ENCODE measurements at regions not wholly inside any gene's neighbourhood (a gene's known extent, or its start where the extent isn't known, plus 50 kb on each side); places are given as distances from the start of the nearest gene placed in this dataset.

DNA sequence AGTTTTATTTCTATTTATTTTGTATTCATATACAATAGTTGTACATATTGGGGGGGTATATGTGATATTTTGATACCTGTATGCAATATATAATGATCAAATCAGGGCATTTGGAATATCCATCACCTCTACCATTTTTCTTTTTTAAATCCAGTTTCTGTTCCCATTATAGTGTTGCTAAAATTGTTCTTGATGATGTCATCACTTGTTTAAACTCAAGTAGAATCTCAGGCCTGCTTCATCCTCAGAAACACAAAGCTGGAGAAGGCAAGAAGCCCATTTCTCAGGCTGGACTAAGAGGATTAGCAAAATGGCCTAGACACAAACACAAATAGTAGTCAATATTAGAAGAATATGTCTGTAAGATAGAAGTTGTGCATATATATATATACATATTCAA, 747.1 kb upstream of the ACVR2A start:
- DNase-seq = no peak

DNA sequence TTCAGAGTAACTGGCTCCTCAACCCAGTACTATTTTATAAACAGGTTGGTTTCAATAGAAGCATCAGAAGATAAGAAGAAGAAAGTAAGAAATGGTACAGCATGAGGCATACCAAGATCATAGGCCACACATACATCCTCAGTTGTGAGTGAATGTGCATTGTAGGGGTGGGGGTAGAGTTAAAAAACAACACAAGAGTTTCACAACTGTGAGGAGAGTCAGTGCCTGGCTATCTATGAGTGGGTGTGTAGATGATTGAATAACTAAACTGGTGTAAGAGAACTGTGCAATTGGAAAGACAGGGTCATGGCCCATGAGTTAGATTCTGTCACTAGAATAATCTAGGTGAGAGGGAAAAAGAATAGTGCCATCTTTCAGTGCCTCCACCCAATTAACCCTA, 748.2 kb upstream of the ACVR2A start:
- no peak for DNase-seq

DNA sequence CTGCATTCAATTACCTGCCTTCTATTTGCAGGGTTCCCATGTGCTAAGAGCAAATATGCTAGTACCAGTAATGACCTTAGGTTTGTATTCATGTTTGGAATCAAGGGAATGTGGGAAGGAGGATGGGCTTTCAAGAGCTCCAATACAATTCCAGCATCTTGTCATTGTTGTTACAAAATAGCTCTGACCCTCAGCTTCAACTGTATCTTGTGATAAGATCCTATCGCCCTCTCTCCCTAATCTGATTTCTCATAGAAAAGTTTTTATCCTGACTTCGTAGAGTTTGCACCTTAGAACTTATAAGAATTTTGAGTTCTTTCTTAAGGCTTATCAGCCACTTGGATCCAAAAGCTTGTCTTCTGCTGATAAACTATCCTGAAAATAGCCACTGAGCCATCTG, 749.5 kb upstream of the ACVR2A start:
- no peak for DNase-seq

GRCh38 chr2:147094077-147094476, 750.8 kb upstream of the ACVR2A start:
- DNase-seq = no peak

GRCh38 chr2:147092266-147092665, 752.6 kb upstream of the ACVR2A start:
- DNase-seq = no peak

DNA sequence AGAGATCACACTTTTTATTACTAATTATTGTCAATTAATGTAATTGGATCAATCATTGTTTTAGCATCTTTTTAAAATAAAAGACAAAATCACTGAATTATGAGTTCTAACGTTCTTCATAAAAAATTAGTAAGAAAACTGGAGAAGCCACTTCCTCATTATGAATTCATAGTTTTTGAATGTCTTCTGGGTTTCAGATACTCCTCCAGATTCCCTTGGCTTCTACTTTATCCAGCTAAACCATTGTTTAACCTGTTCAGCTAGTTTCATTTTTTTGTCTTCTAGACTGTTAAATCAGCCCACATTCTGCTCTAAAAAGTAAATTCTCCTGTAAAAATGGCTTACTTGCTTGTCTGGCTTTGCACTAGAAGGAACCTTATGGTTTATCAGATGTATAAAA, 753.4 kb upstream of the ACVR2A start:
- no peak for DNase-seq

- DNase-seq = no peak
These were observed 756.0 kb upstream of the ACVR2A start for GRCh38 chr2:147088871-147089270.

DNA sequence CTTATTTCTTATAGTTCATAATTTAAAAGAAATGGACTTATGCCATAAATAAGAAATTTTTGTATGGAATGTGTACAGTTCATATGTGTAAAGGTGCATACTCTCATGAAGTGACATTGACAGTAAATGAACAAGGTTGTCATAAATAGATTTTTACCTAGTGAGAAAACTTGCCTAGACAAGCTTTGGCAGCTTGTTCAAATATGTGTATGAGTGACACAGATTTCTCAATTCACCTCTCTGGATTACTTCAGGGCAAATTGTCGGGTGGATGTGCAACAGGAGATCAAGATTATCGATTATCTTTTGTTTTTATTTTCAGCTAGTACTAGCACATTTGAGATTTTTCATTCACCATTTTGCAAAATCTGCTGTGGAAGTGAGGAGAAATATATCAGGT, 758.1 kb upstream of the ACVR2A start:
- DNase-seq = no peak

- no peak for DNase-seq
These were observed 761.2 kb upstream of the ACVR2A start for GRCh38 chr2:147083664-147084063.

DNA sequence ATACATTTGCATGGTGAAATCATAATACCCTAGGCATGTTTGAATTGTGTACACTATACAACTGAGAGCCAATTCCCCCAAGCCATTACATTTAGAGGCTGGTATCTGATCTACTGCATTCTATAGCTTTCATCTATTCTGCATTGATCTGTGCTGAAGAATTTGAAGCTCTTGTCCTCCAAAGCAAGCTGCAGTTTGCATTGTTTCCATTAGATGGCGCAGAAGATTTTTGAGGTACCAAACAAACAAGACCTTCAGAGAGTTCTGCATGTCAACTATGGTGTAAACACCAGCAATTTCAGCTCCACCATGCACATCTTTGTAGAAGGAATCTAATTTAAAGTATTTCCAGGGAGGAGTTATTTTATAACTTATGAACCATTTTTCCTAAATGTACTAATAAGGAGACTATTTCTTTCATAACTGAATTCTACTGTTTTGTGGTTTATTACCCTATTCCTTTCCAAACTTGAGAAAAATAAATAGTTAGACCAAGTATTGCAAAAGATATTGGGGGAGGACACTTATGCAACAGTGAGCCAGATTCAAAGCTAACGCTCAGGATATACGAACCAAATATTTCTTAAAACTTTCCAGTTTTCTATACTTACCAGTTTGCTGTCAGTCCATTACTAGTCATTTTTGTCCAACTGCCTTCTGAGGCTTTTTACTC, 761.8 kb upstream of the ACVR2A start:
- peak; percentile 80 for DNase-seq

- no peak for DNase-seq
These were observed 763.0 kb upstream of the ACVR2A start for GRCh38 chr2:147081831-147082230.

DNA sequence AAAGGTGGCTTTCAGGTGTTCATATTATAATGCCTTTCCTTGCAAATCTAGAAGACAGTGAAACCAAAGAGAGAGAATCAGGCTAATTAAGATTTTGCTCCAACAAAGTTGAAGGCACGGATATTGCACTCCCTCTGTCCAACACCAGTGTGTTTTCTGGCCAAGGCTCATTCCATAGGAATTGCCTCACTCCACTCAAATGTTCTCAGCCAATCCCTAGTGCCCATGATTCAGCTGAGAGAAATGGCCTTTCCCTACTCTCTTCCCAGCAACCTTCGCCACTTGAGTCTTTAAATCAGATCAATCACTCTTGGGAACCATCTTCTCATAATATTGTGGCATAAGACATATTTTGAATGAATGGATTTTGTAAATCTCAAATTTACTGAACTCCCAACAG, 768.2 kb upstream of the ACVR2A start:
- peak; percentile 77 for DNase-seq

- DNase-seq = no peak
These were observed 776.8 kb upstream of the ACVR2A start for GRCh38 chr2:147068071-147068470.

GRCh38 chr2:147067136-147067535, 777.7 kb upstream of the ACVR2A start:
- DNase-seq = no peak

- no peak for DNase-seq
These were observed 782.8 kb upstream of the ACVR2A start for GRCh38 chr2:147062073-147062472.

DNA sequence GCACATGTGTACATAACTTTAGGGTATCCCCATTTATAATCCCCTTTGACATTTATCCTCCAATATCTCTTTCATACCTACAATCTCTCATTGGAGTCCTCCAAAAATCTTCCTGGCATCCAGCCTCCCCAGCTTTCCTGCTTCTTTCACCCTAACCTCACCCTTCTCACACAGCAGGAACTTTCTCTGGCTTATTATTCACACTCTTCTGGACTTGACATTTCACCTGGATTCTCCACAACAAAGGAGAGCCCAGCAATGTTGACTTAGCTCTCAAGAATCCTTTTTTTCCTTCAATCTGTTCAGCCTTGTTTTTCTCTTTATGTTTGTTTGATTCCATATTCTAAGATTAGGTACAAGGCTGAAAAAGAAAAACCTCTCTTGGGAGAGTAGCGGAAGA, 783.6 kb upstream of the ACVR2A start:
- DNase-seq = no peak

DNA sequence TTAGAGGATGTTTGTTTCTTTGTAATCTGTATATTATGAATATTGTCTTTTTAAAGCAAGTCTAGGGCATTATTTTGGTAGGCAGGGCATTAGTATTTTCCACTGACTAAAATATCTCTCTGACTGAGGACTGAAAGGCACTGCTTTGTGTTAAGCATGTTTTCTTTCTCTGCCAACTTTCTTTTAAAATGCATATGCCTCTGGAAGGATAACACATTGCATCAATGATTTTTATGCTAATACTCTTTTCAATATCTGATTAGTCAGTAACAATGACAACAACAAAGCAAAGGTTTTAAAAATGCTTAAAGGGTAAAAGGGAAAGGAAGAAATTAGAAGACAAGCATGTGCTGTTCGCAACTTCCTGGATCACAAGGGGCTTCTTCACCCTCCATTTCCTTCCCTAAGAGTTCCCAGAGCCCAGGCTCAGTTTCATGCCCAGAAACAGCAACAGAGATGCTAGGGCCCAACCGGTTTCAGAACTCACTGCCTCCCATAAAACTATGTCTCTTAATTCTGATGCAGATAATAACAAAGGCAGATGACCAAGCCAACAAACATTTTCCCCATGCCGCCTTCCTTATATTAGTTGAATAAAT, 786.8 kb upstream of the ACVR2A start:
- no peak for DNase-seq

DNA sequence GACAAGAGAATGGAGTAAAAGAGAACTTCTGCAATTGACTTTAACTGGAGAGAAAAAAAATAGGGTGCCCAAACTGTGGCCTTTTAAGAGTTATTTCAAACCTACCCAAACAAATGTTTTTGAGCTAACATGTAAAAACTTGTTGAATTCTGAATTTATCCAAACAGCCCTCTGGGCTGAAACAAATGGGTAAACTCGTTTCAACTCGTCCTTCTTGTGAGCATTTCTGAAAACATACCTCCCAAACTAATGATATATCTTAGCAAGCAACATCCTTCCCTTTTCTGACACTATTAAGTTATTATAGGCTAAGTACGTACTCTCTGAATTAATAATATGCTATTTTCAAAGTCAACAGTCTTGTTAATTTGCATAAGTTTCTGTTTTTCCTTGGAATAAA, 793.0 kb upstream of the ACVR2A start:
- DNase-seq = no peak

DNA sequence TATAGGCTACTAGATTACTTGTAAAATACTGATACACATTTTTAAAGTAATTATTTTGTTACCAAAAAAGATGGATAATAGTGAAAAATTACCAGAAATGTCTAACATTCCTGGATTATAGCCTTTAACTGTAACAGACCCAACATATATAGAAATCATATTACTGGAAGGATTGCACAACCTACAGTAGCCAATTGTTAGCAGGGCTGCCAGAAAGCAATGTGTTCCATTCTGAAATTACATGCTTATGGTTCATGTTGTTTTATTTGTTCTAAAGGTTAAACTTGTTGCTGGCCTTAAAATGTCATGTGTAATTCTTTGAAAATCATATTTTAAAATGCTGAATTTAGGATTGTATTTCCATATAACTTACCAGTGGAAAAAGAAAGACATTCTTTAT, 793.6 kb upstream of the ACVR2A start:
- no peak for DNase-seq

DNA sequence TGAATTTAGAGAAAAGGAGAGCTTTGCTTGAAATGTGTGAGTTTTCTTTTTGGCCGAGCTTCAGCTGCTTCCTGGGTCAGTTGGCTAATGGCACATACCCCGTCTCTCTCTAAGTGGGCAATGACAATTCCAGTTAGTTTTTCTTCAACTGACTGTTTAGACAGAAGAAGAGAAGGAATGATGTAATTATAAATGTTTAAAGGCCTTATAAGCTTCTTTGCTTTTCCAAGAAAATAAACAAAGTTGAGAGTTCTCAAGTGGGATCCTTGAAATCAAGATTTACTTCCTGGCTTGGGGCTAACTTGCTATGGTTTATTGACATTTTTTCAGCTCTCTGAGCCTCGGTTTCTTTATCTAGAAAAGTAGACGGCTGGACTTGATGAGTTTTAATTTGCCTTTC, 794.9 kb upstream of the ACVR2A start:
- DNase-seq = no peak

GRCh38 chr2:147046473-147046872, 798.4 kb upstream of the ACVR2A start:
- no peak for DNase-seq

DNA sequence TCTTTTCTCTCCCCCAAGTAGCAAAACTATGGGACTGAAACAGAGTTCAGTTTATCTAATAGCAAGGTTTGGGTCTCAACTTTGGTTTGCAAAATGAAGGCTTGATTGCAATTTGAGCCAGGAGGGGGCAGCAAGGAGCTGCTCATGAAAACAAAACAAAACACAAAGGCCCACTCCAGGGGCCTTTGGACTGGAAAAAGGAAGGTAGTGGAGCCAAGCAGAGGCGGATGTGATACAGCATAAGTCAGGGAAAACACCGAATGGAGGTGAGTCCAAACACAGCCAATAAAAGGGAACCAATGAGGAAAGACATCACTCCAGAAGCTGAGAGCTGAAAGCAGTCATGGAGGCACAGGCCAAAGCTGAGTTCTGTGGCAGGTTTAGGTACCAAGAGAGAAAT, 799.7 kb upstream of the ACVR2A start:
- DNase-seq = peak; percentile 76

DNA sequence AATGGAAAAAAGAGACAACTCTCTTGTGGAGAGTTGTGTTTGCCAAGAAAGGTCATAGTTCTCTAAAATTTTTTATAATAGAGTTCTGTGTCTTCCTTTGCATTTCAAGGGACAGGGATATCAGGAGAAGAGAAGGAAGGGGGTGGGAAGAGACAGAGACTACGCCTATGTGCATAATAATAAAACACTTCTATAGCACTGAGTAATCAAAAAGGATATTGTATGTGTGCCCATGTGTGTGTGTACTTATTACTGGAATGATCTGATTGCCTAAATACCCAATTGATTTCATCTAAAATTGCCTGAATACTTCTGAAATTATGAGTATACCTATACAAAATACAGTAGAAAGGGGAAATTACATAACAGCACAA, 803.7 kb upstream of the ACVR2A start:
- DNase-seq = no peak

- no peak for DNase-seq
These were observed 804.3 kb upstream of the ACVR2A start for GRCh38 chr2:147040298-147041120.

Measured in islet precursor cell (in vitro differentiated cells).